PC-3 (cell line): ENCODE measurements at regions not wholly inside any gene's neighbourhood (a gene's known extent, or its start where the extent isn't known, plus 50 kb on each side); places are given as distances from the start of the nearest gene placed in this dataset.
A peak's percentile ranks its signal among the peaks of the same experiment; 100 is the strongest.
"Not testable (repeated sequence)": the region's sequence is repeated elsewhere in the genome, so short reads cannot be mapped to it uniquely, and the experiment has no call there.

Experiments
- ATAC-seq: fragments of 200-7000 bp; cut with Tn5 transposase; 2 replicates; pipeline ENCODE4 v1.9.1; 2020; ENCODE audit warnings: mild to moderate bottlenecking, moderate library complexity
- BruUV-seq: library from RNA; stranded (reverse); fragments of 400-500 nt; replicated peaks from 2 replicates; lab custom pipeline; 2021; lab: Mats Ljungman, UMichigan
- CTCF ChIA-PET: fragments of 300-600 bp; sonication (Branson Sonifier 250); formaldehyde crosslinking; loops from one replicate; lab custom pipeline; 2022; ENCODE audit warnings: antibody characterized with exemption; lab: Charles Lee
- POLR2A ChIA-PET: fragments of 300-600 bp; sonication (Branson Sonifier 250); formaldehyde crosslinking; loops from one replicate; lab custom pipeline; 2022; ENCODE audit warnings: antibody characterized with exemption; ENCODE audit not compliant: unreplicated experiment; lab: Charles Lee
- DNase-seq: peaks from one replicate; pipeline ENCODE4 v3.0.0-alpha.2; 2015
- H2AFZ ChIP-seq: fragments of 300-600 bp; sonication (generic); 2 replicates; pipeline ENCODE4 v1.6.0; 2016; ENCODE audit warnings: antibody characterized with exemption, low read length
- H3F3A ChIP-seq: fragments of 300-600 bp; sonication (generic); one replicate; pipeline ENCODE4 v1.6.0; 2017; ENCODE audit warnings: antibody characterized with exemption, low read length, control low read depth, mild to moderate bottlenecking; ENCODE audit not compliant: unreplicated experiment
- H3K27ac ChIP-seq: fragments of 300-600 bp; sonication (generic); 2 replicates; pipeline ENCODE4 v1.5.1; 2016; ENCODE audit warnings: mild to moderate bottlenecking, low read length
- H3K27me3 ChIP-seq: fragments of 300-600 bp; sonication (generic); 2 replicates; pipeline ENCODE4 v1.6.1; 2016; ENCODE audit warnings: low read length, mixed read lengths
- H3K36me3 ChIP-seq: fragments of 300-600 bp; sonication (generic); 2 replicates; pipeline ENCODE4 v1.6.1; 2016; ENCODE audit warnings: low read depth, mixed run types, low read length, mixed read lengths
- H3K4me1 ChIP-seq: fragments of 300-600 bp; sonication (generic); 2 replicates; pipeline ENCODE4 v1.5.1; 2016; ENCODE audit warnings: low read length; ENCODE audit not compliant: insufficient read depth
- H3K4me2 ChIP-seq: fragments of 300-600 bp; sonication (generic); 2 replicates; pipeline ENCODE4 v1.6.0; 2016; ENCODE audit warnings: low read length
- H3K4me3 ChIP-seq: fragments of 300-600 bp; sonication (generic); 2 replicates; pipeline ENCODE4 v1.5.1; 2016; ENCODE audit warnings: mild to moderate bottlenecking, low read length, mixed read lengths
- H3K79me2 ChIP-seq: fragments of 300-600 bp; sonication (generic); 2 replicates; pipeline ENCODE4 v1.6.1; 2017; ENCODE audit warnings: low read length, mixed read lengths
- H3K9ac ChIP-seq: fragments of 300-600 bp; sonication (generic); 2 replicates; pipeline ENCODE4 v1.6.0; 2016; ENCODE audit warnings: mild to moderate bottlenecking, low read length
- H3K9me2 ChIP-seq: fragments of 300-600 bp; sonication (generic); replicated peaks from 2 replicates; pipeline ENCODE4 v1.6.1; 2016; ENCODE audit warnings: mixed run types, low read length, mixed read lengths
- H3K9me3 ChIP-seq: fragments of 300-600 bp; sonication (generic); 2 replicates; pipeline ENCODE4 v1.6.1; 2016; ENCODE audit warnings: low read length, mixed read lengths
- H4K20me1 ChIP-seq: fragments of 300-600 bp; sonication (generic); 2 replicates; pipeline ENCODE4 v1.6.1; 2016; ENCODE audit warnings: low read length, mixed read lengths
- CTCF ChIP-seq: fragments of 300-600 bp; sonication (generic); conservative IDR thresholded peaks from 2 replicates; pipeline ENCODE4 v1.5.1; 2017; ENCODE audit warnings: antibody characterized with exemption, low read depth, mild to moderate bottlenecking, low read length
- EZH2 ChIP-seq: fragments of 300-600 bp; sonication (generic); IDR thresholded peaks from one replicate; pipeline ENCODE4 v1.6.1; 2017; ENCODE audit warnings: antibody characterized with exemption, mild to moderate bottlenecking, low read length; ENCODE audit not compliant: unreplicated experiment
- EZH2phosphoT487 ChIP-seq: fragments of 300-600 bp; sonication (generic); IDR thresholded peaks from 2 replicates; pipeline ENCODE4 v1.6.1; 2018; ENCODE audit warnings: mild to moderate bottlenecking, antibody characterized with exemption, low read length, borderline replicate concordance
- intact Hi-C: fragments of 100-400 bp; cut with micrococcal nuclease; formaldehyde crosslinking; loops from 2 replicates; pipeline ENCODE4 v1.9.0; 2023

GRCh38 chr1:233503366-233503954 is 110.4 kb upstream of the KCNK1 start:
- H3K4me1 ChIP-seq: no peaks in the 10 kb centered on the region
- H3K9ac ChIP-seq: no peak overlapping the region
- H3K27ac ChIP-seq: 0 out of 2 replicates have a peak overlapping the region, but pooled peaks have one; percentile 5
- no peak overlapping the region for H3K4me2 ChIP-seq
- H3K4me3 ChIP-seq: no peak overlapping the region
- H4K20me1 ChIP-seq: no peaks in the 10 kb centered on the region
- DNase-seq (peak; percentile 50), ATAC-seq (peak; percentile 70)
- no peaks in the 10 kb centered on the region for H3K36me3 ChIP-seq
- H3K79me2 ChIP-seq: no peaks in the 10 kb centered on the region
- BruUV-seq: no TSS peak
- CTCF ChIA-PET: no interaction called here
- no peaks in the 10 kb centered on the region for H3F3A ChIP-seq
- intact Hi-C loops: no loop called here
- POLR2A ChIA-PET: no interaction called here
- no peak overlapping the region for H2AFZ ChIP-seq
- H3K9me2 ChIP-seq: 0 out of 2 replicates have a peak, but pooled peaks cover 3% of the 10 kb centered on the region
- no peaks in the 10 kb centered on the region for H3K27me3 ChIP-seq
- no peaks in the 10 kb centered on the region for H3K9me3 ChIP-seq
- no peak for TF ChIP-seq EZH2phosphoT487
- no peak for TF ChIP-seq EZH2
- TF ChIP-seq CTCF: no peak

- ChIA-PET CTCF (no interaction called here), POLR2A (no interaction called here)
- no TSS peak for BruUV-seq
Observed at GRCh38 chr1:233505130-233505529, 108.8 kb upstream of the KCNK1 start.

GRCh38 chr1:233505889-233506288 is 108.0 kb upstream of the KCNK1 start:
- ATAC-seq, POLR2A ChIA-PET, DNase-seq, H3K36me3 ChIP-seq, H3K4me1 ChIP-seq, H2AFZ ChIP-seq, CTCF ChIA-PET, H3K9me2 ChIP-seq, H4K20me1 ChIP-seq, H3K4me2 ChIP-seq, H3K27me3 ChIP-seq, BruUV-seq, H3K9ac ChIP-seq, intact Hi-C loops, H3K27ac ChIP-seq, H3F3A ChIP-seq, H3K79me2 ChIP-seq, H3K9me3 ChIP-seq, H3K4me3 ChIP-seq: not testable (repeated sequence)

More at GRCh38 chr1:233505130-233505529, 108.8 kb upstream of the KCNK1 start:
- H3K36me3 ChIP-seq: no peaks in the 10 kb centered on the region
- H3K27ac ChIP-seq: no peak overlapping the region
- no peaks in the 10 kb centered on the region for H3K79me2 ChIP-seq
- no peak for ATAC-seq
- DNase-seq: peak; percentile 23
- no peaks in the 10 kb centered on the region for H3F3A ChIP-seq
- no peaks in the 10 kb centered on the region for H3K27me3 ChIP-seq
- H3K9ac ChIP-seq: no peak overlapping the region
- no peaks in the 10 kb centered on the region for H4K20me1 ChIP-seq
- no peak overlapping the region for H2AFZ ChIP-seq
- H3K4me2 ChIP-seq: no peak overlapping the region
- no peak overlapping the region for H3K4me3 ChIP-seq
- H3K9me2 ChIP-seq: 0 out of 2 replicates have a peak, but pooled peaks cover 3% of the 10 kb centered on the region
- no peaks in the 10 kb centered on the region for H3K9me3 ChIP-seq
- H3K4me1 ChIP-seq: no peaks in the 10 kb centered on the region
- intact Hi-C loops: no loop called here
- no peak for TF ChIP-seq CTCF
